Endothelial cell (in vitro differentiated cells): ENCODE measurements at regions not wholly inside any gene's neighbourhood (a gene's known extent, or its start where the extent isn't known, plus 50 kb on each side); places are given as distances from the start of the nearest gene placed in this dataset.

Experiments used
- DNase-seq: peaks from one replicate; pipeline ENCODE4 v3.0.0; 2021; ENCODE audit warnings: low spot score
- H3K27ac Mint-ChIP-seq: one replicate; pipeline ENCODE4 v1.8.0; 2021; ENCODE audit warnings: mixed read lengths, inconsistent platforms; ENCODE audit not compliant: unreplicated experiment
- H3K27me3 Mint-ChIP-seq: one replicate; pipeline ENCODE4 v1.8.0; 2021; ENCODE audit warnings: mild to moderate bottlenecking, moderate library complexity, mixed read lengths, inconsistent platforms; ENCODE audit not compliant: unreplicated experiment
- H3K36me3 Mint-ChIP-seq: one replicate; pipeline ENCODE4 v1.8.0; 2021; ENCODE audit warnings: mild to moderate bottlenecking, low read depth, mixed read lengths, inconsistent platforms; ENCODE audit not compliant: unreplicated experiment
- H3K4me1 Mint-ChIP-seq: one replicate; pipeline ENCODE4 v1.8.0; 2021; ENCODE audit warnings: mild to moderate bottlenecking, mixed read lengths, inconsistent platforms; ENCODE audit not compliant: unreplicated experiment
- H3K4me3 Mint-ChIP-seq: one replicate; pipeline ENCODE4 v1.8.0; 2021; ENCODE audit warnings: mild to moderate bottlenecking, mixed read lengths, inconsistent platforms; ENCODE audit not compliant: unreplicated experiment
- H3K9me3 Mint-ChIP-seq: one replicate; pipeline ENCODE4 v1.8.0; 2021; ENCODE audit warnings: mixed read lengths, inconsistent platforms; ENCODE audit not compliant: unreplicated experiment
- CTCF ChIP-seq: fragments of 200-600 bp; sonication (generic); IDR thresholded peaks from one replicate; pipeline ENCODE4 v1.5.0; 2021; ENCODE audit warnings: antibody characterized with exemption; ENCODE audit not compliant: unreplicated experiment

- no peak overlapping the region for H3K4me3 Mint-ChIP-seq
- no peak for DNase-seq
- H3K36me3 Mint-ChIP-seq = no peaks in the 10 kb centered on the region
- H3K27ac Mint-ChIP-seq = no peak overlapping the region
- H3K4me1 Mint-ChIP-seq = no peaks in the 10 kb centered on the region
- H3K9me3 Mint-ChIP-seq = no peaks in the 10 kb centered on the region
- peaks cover 5% of the 10 kb centered on the region for H3K27me3 Mint-ChIP-seq
- no peak for TF ChIP-seq CTCF
Measured at GRCh38 chr20:17023806-17024205, 203.0 kb upstream of the PCSK2 start.

DNA sequence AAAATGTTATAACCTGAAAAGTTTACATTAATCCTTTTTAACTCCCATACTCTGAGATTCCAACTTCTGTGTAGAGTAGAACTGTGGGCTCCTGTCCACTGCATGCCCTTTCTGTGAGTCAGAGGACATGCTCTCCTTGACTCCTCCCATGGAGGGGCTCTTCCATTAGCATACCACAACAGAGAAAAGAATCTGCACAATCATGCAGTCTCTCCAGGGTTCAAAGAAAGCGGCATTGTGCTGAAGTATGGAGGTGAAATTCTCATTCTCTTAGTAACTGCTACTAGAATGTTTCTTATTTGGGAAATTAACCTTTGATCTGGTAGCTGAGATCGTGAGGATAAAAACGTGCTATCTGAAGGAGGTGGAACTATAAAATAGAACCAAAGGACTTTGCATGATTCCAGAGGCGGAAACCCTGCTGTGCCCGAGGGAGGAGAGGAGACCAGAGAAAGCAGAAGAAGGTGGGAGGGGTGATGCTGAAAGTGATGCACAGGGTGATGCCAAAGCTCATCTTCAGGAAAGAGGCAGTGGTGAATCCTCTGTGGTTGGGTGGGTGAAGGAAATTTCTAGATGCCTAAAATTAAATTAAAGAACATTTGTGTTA lies 202.2 kb upstream of the PCSK2 start:
- Mint-ChIP-seq H3K4me3 (no peak overlapping the region), H3K36me3 (no peaks in the 10 kb centered on the region), H3K9me3 (no peaks in the 10 kb centered on the region), H3K27ac (no peak overlapping the region), H3K4me1 (no peaks in the 10 kb centered on the region), H3K27me3 (peaks cover 5% of the 10 kb centered on the region)
- TF ChIP-seq CTCF = no peak
- DNase-seq = no peak

DNA sequence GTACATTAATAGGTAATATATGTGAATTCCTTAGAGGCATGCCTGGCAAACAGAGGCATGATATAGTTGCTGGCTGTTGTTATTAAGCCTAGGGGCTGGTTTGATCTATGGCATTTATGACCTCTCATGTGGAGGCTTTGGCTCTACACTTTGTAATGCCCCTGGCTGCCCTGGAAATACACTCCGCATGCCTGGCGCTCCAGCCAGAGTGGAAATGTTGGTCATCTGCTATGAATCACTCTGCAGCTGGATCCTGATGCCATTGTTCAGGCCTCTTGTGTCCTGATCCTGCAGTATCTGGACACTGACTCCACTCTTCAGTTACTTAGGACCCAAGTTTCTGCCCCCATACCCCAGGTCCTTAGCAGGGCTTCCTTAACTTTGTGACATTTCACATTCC lies 200.5 kb upstream of the PCSK2 start:
- TF ChIP-seq CTCF = no peak

DNA sequence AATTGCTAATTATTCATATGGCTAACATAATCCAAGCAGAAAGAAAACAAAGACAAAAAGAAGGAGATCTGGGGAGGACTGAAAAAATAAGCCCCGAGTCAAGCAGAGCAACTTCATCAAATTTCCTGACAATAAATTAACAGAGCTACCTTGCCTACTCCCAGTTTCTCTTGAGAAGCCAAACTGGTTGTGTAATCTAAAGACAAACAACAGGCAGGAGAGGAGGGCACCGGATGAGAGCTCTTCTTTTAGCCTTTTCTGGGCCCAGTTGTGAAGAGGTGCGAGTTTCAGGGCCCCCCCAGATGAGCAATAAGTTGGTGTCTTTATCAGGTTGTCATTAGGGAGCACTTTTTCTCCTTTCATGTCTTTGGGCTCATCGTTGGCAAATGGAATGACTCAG lies 197.1 kb upstream of the PCSK2 start:
- no peak for TF ChIP-seq CTCF
- no peak overlapping the region for H3K27ac Mint-ChIP-seq
- H3K36me3 Mint-ChIP-seq = no peaks in the 10 kb centered on the region
- peaks cover 5% of the 10 kb centered on the region for H3K27me3 Mint-ChIP-seq
- DNase-seq = no peak
- no peak overlapping the region for H3K4me3 Mint-ChIP-seq
- no peaks in the 10 kb centered on the region for H3K4me1 Mint-ChIP-seq
- H3K9me3 Mint-ChIP-seq = no peaks in the 10 kb centered on the region

More for the DNA sequence above, 200.5 kb upstream of the PCSK2 start:
- H3K27me3 Mint-ChIP-seq = peaks cover 5% of the 10 kb centered on the region
- DNase-seq = no peak
- no peaks in the 10 kb centered on the region for H3K36me3 Mint-ChIP-seq
- no peak overlapping the region for H3K4me3 Mint-ChIP-seq
- no peaks in the 10 kb centered on the region for H3K9me3 Mint-ChIP-seq
- no peaks in the 10 kb centered on the region for H3K4me1 Mint-ChIP-seq
- H3K27ac Mint-ChIP-seq = no peak overlapping the region

DNA sequence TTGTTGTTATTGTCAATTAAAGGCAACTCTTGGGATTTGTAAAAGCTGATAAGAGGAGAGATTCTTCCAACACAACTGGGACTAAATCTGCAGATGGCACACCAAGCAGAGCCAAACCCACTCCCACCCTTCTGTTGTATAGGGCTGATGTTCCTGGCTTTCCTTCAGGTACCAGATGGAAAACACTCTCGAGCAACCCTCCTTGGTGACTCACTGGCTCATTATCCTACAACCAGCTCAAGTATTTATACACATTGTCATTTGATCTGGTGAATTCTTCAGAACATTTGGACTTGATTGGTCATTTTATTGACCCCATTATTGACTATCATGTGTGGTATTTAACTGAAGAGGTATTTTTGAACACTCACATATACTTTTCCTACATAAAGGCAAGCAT lies 190.3 kb upstream of the PCSK2 start:
- H3K36me3 Mint-ChIP-seq = no peaks in the 10 kb centered on the region
- no peaks in the 10 kb centered on the region for H3K4me1 Mint-ChIP-seq
- DNase-seq = no peak
- TF ChIP-seq CTCF = no peak
- no peak overlapping the region for H3K27ac Mint-ChIP-seq
- H3K9me3 Mint-ChIP-seq = no peaks in the 10 kb centered on the region
- no peak overlapping the region for H3K4me3 Mint-ChIP-seq
- no peaks in the 10 kb centered on the region for H3K27me3 Mint-ChIP-seq
